ENCODE measurements at regions not wholly inside any gene's neighbourhood (a gene's known extent, or its start where the extent isn't known, plus 50 kb on each side); places are given as distances from the start of the nearest gene placed in this dataset.

DNA sequence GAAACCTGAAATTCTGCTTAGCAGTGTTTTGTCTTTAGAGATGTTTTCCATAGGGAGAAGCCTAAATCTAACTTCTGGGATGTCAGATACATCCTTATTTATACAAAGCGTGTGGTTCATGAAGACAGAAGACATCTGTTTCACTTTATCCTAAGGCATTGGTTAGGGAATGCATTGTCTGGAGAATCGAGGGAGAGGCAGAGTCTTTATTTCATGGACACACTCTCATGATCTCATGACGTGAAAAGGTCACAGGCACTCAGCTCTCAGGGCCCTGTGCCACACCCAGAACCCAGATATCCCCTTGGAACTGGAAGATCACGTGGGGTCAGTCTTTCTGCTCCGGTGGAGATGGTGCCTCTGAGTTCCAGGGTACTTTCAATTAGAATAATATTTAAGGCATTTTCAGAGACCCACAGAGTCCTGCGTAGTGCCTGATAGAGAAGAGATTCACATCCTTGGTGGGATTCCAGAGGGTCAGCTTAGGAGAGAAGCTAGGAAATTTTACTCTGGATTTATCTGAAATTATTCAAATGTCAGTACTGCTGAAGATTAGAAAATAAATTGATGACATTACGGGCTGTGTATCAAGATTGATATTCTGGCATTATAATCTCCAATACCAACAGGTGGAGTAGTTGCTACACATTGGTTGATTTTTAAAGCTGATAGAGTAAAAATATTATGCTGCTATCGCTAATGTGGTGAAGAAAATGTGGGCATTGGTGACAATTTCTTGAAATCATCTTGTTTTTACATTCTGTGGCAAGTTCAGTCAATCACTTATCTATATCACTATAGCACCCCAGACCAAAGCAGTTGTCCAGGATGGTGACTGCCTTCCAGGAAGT lies 378.3 kb downstream of the MTRR start:
- DNase-seq = peak in 1 of 2 experiments; percentile 20

DNA sequence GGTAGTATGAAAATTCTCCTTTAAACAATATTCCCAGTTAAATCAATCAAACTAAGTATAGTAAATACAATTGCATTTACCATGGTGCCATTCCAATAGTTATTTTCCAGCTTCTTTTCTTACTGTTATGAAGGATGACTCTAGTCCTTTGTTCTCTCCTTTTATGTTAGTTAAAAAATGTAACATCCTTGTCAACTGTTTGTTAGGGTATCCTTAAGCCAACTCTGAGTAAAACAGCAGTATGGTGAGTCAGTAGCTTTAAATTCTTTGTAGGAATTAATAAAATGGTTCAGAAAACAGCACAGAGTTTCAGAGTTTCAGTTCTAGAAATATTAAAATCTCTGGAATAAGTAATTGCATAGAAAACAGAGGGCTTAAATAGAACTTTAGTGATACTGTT lies 384.4 kb downstream of the MTRR start:
- no peak for DNase-seq

DNA sequence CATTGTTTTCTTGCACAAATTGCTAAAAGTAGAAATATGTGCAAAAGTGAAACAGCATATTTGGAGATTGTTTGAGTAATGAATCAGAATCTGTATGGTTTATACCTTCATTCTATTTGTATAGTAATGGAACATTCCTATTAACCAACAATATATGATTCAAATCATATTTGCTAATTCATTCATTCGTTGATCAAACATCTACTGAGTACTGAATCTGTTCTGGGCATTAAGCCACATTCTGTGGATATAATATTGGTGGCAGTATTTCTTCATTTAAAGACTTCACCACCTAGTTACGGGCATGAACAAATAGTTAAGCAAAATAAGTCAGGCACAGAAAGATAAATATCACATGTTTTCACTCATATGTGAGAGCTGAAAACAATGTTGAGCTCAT lies 385.7 kb downstream of the MTRR start:
- no peak for DNase-seq

DNA sequence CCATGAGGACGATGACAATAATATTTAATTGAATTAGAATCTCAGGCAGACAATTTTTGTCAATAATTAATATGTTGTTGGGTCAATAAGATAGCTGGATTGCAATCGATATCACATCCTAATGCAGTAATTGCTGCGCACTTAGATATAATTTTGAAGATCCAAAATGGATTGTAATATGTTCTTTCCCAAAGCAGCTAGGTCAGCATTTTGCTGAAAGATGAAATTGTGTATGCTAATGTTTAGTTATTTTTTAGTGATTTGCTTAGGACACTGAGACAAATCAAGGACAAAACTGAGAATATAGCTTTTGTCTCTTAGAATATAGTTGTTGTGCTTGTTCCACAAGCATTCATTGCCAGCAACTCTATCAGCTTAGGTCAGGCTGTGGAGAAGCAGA lies 389.9 kb downstream of the MTRR start:
- no peak for DNase-seq

DNA sequence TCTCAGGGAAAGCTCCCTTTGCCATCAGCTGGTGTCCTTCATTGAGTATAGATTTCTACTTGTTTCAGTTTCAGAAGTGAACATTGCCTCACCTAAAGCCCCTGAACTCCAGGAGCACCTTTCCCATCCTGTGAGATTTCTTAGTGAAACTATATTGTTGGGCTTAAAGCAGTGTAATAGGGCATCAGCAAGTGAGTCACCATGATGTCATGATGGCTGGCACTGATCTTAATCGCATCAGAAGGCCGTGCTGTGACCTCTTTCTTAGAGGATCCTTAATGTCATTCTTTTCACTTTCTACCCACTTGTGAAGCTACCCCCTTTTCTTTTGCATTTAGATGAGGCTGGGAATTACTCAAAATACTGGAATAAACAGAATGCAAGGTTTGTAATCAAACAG lies 401.3 kb downstream of the MTRR start:
- DNase-seq = no peak

DNA sequence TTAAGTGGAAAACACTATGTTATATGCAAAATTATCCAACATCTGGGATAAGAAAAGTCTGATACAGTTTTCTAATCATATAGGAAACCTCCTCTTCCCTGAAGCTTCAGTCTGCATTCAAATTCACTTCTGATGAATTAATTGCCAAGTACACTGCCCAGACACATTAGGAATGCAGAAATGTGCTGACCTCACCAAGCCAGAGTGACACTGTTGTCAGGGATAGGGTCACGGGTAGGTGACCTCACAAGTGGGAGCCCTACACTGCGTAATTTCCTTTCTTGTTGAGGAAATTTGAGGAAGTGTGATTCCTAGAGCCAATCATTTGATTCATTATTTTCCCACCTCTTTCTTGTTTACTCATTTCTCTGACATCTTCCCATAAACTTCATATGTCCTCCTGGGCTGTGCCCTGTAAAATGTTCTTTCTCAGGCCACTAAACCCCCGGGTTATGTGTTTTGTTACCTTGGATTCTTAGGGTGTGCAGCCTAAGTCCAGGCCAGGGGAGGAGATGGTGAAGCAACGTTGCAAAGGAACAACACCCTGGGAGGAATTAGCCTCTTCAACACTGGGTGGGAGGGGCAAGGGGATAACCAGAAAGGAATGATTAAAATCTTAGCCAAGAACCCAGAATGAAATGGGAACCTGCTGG lies 411.9 kb downstream of the MTRR start:
- no peak for DNase-seq

DNA sequence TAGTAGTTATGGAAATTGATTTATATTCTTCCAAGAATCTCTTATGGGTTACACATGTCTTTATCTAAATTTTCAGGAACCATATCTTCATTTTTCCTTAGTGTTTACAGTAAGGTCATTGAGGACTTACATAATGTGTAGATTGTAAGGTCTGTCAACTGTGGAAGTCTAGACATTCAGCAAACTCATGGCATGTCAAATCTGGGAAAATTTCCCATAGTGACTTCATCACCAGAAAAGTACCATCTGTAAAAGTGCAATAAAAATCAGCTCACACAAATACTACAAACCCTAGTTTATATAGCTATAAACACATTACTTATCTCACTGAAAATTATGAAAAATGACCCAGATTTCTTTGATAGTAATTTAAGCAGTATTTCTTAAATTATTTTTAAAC lies 419.4 kb downstream of the MTRR start:
- DNase-seq = no peak

DNA sequence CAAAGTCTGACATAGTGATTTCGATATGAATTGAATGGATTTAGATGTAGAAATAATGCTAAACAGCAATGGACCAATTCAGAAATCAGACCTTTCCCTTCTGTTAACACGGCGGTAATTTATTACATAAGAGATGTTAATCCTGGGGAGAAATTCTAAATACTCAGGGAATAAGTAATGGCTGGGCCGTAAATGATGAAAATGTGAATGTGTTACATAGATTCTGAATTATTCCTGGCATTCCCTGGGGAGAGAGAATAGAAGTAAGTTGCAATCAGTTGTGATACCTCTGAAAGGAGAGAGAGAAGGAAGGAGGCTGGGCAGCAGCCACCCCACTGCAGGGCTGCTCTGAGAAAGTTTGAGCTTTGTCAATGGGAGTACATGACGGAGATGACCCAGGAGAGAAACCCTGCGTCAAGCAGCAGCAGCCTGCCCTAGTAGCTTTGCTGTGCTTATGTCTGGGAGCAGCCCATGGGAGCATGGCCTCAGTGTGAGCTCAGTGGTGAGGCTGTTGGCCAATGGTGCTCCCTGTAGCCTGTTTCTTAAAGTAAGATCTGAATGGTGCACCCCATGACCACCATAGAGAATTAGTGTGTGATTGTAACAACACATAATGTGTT lies 420.1 kb downstream of the MTRR start:
- DNase-seq = no peak

DNA sequence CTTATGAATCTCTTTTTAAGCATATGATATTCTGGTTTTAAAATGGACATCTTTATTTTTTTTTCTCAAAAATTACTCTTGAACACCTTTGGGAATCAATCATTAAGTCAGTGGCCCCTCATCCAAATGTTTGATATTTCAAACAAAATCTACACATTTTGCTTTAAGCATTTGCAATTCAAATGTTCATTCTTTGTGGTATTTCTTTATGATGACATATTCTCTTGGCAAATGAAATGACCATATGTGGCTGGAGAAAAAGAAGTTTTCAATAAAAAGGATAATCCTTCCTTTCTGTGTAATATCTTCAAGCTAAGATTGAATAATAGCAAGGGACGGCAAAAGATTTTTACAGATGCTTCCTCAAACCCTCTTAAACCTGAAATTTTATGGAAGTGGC lies 420.8 kb downstream of the MTRR start:
- no peak for DNase-seq

DNA sequence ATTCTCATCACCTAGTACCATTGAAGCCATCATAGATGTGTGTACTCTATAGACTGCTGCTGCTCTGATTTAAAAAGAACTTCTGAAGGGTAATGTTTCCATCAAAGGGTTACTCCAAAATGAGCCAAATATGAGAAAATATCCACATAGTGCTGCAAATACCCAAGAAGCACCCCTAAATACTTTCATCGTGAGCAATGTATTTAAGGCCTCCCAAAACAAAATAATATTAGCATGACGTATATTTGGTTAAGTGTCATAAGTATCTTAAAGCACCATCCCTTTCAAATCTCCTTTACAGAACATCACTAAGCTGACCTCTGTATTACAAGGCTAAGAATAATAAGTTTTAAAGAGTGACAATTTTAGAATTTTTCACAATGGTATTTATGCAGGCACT lies 421.8 kb downstream of the MTRR start:
- DNase-seq = no peak

DNA sequence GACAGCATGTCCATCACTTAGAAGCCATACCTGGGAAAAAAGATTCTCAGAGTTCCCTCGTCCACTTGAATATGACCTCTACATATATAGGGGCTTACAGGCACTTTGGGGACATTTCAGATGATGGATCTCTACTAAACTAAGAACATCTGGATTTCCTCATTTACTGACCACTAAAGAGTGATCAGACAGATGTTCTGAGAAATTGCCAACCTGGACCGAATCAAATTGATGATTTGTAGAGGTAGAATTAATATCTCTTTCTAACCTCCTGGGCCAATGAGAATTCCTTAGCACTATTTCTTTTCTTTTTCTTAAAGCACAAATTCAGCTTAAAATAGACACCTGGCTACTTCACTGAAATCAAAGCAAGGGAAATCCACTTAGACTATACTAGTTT lies 422.7 kb downstream of the MTRR start:
- no peak for DNase-seq

DNA sequence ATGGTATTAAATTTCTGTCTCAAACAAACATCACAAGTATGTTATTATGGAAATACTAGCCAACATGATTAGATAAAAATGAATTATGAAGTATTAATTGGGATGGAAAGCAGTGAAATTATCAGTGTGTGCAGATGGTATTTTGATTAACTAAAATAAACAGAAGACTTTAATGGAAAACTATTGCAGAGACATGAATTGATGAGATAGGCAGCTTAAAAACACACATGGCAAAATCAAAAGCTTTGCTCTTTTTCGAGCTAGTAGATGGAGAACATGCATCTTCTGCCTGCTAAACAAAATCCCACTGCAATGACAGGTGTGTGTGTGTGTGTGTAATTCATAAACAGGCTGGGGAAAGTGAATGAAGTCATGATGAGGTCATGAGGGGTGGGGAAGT lies 426.2 kb downstream of the MTRR start:
- DNase-seq = no peak

DNA sequence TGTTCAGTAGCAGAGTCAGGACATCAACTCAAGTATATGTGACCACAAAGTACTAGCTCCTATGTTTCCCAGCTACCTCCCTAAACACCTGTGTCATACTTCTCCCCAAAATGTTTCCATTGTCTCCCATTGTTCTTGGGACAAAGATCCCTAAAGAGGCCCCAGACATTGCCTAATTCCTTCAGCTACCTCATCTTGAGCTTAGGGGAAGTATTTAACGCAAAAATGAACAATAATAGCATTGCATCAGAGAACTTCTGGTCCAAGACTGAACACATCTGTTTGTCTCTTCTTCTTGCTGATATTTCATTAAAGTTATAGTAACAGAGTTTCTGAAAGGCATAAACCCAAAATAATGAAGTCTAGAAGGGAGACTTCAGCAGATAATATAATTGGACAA lies 430.8 kb downstream of the MTRR start:
- no peak for DNase-seq

DNA sequence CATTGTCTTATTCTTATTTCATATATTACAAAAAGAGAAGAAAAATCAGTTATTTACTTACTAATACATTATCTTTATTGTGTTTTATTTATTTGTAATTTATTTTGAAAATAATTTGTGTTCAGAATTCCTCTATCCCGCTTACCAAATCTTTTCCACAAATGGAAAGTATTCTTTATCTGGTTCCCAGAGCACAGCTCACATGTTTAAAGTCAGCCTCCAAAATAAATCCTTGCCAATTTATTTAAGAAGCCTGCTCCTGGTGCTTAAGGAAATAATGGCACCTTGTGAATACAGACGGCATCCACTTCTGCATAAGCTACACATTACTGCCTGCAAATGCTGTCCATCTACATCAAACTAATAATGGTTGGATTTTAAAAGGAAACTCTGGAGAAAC lies 435.4 kb downstream of the MTRR start:
- DNase-seq = no peak

DNA sequence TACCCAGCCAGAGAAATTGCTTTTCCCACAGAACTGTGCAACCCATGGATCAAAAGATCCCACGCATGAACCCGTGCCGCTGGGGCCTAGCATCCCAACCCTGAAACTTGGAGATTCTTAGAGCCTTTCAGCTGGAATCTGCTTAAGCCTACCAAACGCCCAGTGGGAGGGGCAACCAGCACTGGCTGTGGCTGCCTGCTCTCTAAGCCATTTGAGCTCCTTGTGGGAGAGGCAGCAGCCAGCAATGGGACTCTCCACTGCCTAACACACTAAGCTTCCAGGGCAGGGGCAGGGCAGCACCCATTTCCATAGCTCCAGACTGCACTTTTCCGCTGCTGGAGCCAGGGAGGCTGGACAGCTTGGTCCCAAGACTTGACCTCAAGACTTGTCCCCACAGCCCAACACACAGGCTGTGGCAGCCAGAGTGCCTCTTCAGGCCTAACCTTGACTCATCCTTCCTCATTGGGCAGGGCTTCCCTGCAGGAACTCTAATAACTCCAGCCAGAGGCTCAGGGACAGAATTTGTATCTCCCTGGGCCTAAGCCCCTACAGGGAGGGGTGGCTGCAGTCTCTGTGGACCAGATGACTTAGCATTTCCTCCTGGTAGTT lies 437.4 kb downstream of the MTRR start:
- no peak for DNase-seq

DNA sequence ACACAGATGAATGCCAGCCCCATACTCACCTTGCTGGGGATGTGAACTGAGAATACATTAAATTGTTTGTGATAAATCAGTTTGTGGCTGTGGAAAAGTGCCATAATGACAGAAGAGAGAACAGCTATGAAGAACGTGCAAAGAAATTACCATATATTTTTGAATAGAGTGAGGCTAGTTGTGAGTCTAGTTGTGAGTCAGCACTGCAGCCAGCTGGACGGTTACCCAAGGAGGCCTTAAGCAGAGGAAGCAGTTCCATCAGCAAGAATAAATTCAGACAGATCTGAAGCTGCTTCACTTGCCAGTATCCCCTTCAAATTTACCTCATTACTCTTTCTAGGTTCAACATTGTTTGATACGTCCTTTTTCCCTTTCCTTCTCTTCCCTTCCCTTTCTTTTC lies 446.0 kb downstream of the MTRR start:
- no peak for DNase-seq

DNA sequence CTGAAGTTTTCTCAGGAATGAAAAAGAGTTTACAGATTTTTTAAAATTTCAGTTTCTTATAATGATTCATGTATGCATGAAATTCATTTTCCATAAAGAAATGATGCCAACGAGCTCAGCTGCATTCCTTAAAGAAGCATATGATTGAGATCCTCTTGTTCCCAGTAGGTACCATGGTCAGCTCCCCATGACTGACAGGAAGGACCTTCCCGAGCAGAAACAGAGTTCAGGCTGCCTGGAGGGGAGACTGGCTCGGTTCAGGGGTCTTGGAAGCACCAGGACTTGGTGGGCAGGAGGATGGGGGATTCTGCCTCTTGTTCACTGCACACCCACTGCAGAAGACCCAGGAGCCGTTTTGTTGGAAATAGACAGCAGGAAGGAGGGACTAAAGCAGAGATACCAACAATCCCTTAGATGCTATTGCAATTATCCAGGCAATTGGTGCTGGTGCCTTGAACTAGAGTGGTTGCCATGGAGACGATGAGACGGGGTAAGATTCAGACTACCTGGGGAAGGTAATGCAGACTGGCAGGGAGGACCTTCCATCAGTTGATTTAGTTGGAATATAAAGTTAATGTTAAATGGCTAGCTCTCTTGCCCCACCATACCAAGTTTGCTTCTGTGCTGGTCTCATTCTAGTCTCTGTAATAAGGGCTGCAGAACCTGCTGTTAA lies 447.8 kb downstream of the MTRR start:
- DNase-seq = no peak

DNA sequence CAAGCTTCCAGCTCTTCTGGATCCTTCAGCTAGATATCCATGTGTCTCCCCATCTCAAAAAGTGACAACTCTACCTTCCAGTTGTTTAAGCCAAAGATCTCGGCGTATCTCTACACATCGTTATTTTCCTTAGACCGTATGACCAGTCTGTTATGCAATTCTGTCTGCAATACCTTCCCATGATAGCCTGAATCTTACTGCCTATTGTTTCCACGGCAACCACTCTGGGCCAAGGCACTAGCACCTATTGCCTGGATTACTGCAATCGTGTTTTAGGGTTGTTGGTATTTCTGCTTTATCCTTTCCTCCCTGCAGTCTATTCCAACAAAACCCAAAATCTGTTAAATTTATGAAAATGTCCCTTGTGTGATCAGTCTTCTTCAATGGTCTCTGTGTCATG lies 448.4 kb downstream of the MTRR start:
- DNase-seq = peak; percentile 13 to 57

DNA sequence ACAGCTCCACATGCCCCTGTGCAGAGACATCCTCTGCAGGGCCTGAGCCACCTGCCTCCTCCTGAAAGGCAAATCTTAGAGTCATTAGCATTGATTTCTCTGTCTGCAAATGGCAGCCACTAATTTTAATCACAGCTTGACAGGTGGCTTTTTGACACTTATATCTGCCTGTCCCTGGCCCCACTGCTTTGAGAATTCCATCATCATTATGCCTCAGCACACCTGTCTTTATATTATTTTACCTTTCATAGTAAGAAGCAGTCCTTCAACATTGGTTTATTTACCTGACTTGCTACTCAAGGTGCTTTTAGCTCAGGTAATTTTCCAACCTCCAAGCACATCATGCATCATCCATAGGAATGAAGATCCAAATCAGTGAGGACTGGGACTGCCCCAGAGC lies 451.3 kb downstream of the MTRR start:
- DNase-seq = peak in 1 of 2 experiments; percentile 49

DNA sequence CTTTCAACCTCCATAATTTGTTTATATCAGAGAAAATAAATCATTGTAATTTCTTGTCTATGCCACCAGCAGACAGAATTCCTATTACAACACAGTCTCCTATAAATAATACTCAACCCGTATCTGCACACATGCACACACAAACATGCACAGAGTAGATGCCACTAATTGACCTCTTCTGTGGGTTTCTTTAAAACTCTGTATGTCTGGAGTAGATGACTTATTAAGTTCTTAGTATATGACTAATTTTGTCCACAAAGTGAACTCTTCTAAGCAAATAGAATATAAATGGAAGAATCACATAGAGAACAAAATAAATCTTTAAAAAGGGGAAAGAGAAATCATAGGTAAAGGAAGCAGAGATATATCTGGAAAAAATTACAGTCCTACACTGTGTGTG lies 452.3 kb downstream of the MTRR start:
- DNase-seq = no peak

DNA sequence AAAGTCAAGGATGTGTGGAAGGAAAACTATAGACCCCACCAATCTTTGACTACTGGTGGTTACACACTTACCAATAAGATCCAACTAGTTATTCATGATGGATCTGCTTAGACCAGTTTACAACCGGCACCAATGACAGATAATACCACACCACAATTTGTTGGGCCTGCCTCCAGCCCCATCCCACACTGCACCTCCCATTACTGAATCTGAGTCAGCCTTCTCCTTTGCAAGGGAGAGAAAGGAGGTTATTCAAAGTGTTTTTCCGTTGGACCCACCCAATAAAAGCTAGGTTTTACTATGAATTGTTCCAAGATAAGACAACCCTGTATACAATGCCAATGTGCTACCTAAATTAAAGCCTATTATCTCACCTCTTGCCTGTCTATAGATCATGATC lies 453.5 kb downstream of the MTRR start:
- DNase-seq = no peak

DNA sequence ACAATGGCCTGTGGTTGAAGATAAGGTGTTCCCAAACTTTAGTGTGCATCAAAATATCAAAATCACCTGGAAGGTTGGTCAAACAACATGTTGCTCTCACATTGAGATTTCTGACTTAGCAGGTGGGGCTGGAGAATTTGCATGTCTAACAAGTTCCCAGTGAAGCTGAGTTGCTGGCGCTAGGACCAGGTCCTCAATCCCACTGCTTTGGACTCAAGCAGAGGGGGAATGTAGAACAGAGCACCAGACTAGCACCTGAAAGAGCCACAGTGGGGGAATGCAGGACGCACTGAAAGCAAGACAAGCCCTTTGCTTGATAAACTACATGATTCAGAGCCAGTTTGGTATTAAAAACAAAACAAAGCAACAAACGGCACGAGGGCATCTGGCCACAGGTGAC lies 458.1 kb downstream of the MTRR start:
- DNase-seq = no peak

DNA sequence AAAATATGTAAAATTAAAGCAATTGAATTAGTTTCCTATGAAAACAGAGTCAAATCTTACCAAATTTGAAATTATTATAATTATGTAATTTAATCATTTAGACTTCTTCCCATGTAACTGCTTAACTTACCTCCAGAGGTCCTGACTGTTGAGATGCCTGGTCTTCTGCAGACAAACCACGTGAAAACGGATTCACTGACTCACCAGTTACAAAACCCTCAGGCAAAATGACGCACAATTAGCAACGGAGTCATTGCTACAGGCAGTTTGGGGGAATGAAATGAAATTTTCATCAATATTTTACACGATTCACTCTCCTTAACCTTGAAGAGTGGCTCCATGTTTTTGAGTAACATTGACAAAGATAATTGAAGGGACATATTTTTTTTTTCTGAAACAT lies 460.8 kb downstream of the MTRR start:
- DNase-seq = no peak
